HUES48 (cell line): ENCODE measurements at regions not wholly inside any gene's neighbourhood (a gene's known extent, or its start where the extent isn't known, plus 50 kb on each side); places are given as distances from the start of the nearest gene placed in this dataset.

Experiments
- H3K27ac ChIP-seq: one replicate; pipeline ENCODE4 v1.7.0; 2013; ENCODE audit warnings: low read depth, low read length, inconsistent platforms
- H3K27me3 ChIP-seq: 2 replicates; pipeline ENCODE4 v1.6.1; 2013; ENCODE audit warnings: mild to moderate bottlenecking, low read length; ENCODE audit not compliant: control insufficient read depth, insufficient read depth
- H3K36me3 ChIP-seq: 2 replicates; pipeline ENCODE4 v1.6.1; 2013; ENCODE audit warnings: low read length; ENCODE audit not compliant: control insufficient read depth, insufficient read depth
- H3K4me1 ChIP-seq: 2 replicates; pipeline ENCODE4 v1.6.1; 2013; ENCODE audit warnings: mild to moderate bottlenecking, low read length; ENCODE audit not compliant: control insufficient read depth, insufficient read depth
- H3K4me3 ChIP-seq: 2 replicates; pipeline ENCODE4 v1.5.1; 2013; ENCODE audit warnings: mild to moderate bottlenecking, low read depth, low read length
- H3K9ac ChIP-seq: 2 replicates; pipeline ENCODE4 v1.6.1; 2013; ENCODE audit warnings: mild to moderate bottlenecking, low read depth, low read length, moderate library complexity
- H3K9me3 ChIP-seq: 2 replicates; pipeline ENCODE4 v1.6.1; 2013; ENCODE audit warnings: low read length; ENCODE audit not compliant: control insufficient read depth, insufficient read depth

- Histone ChIP-seq H3K9me3 (peaks cover 4% of the 10 kb centered on the region), H3K4me1 (no peaks in the 10 kb centered on the region), H3K27me3 (no peaks in the 10 kb centered on the region), H3K4me3 (no peak overlapping the region), H3K9ac (no peak overlapping the region), H3K36me3 (no peaks in the 10 kb centered on the region), H3K27ac (no peak overlapping the region)
These were observed 247.0 kb upstream of the SESN3 start for GRCh38 chr11:95478003-95478402.

DNA sequence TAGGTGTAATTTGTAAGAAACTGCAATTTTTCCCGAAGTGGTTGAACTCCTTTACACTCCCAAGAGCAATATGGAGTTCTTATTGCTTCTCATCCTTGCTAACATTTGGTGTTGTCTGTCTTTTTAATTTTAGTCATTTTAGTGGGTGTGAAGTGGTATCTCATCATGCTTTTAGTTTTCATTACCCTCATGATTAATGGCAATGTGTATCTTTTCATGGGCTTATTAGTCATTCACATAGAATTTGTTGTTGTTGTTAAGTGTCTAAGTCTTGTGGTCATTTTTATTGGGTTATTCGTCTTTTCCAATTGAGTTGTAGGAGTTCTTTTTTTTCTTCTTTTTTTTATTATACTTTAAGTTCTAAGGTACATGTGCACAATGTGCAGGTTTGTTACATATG, 238.3 kb upstream of the SESN3 start:
- Histone ChIP-seq H3K9ac (no peak overlapping the region), H3K27me3 (no peaks in the 10 kb centered on the region), H3K4me3 (no peak overlapping the region), H3K4me1 (no peaks in the 10 kb centered on the region), H3K27ac (no peak overlapping the region), H3K9me3 (no peaks in the 10 kb centered on the region), H3K36me3 (no peaks in the 10 kb centered on the region)

DNA sequence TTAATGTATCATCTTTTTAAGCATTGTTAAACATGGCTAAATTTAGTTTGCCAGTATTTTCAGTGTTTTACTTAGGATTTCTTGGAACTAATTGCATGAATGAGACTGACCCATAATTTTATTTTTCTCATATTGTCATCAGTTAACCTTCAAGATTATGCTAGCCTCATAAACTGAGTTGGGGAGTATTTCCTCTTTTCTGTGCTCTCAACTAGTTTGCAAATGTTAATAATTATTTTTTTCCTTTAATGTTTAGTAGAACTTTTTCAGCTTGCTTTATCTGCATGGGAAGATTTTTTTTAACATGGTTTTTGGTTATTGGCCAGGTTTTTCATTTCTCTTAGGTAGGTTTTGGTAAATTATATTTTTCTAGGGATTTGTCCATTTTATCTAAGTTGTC, 235.4 kb upstream of the SESN3 start:
- Histone ChIP-seq H3K9me3 (no peaks in the 10 kb centered on the region), H3K9ac (no peak overlapping the region), H3K27me3 (no peaks in the 10 kb centered on the region), H3K4me1 (no peaks in the 10 kb centered on the region), H3K4me3 (no peak overlapping the region), H3K27ac (no peak overlapping the region), H3K36me3 (no peaks in the 10 kb centered on the region)

GRCh38 chr11:95465887-95466286, 234.9 kb upstream of the SESN3 start:
- Histone ChIP-seq H3K4me3 (no peak overlapping the region), H3K27ac (no peak overlapping the region), H3K36me3 (no peaks in the 10 kb centered on the region), H3K9me3 (no peaks in the 10 kb centered on the region), H3K9ac (0 out of 2 replicates have a peak overlapping the region, but pooled peaks have one; percentile 16), H3K27me3 (no peaks in the 10 kb centered on the region), H3K4me1 (no peaks in the 10 kb centered on the region)

GRCh38 chr11:95461858-95462257, 230.9 kb upstream of the SESN3 start:
- no peak overlapping the region for H3K27ac ChIP-seq
- H3K36me3 ChIP-seq: no peaks in the 10 kb centered on the region
- H3K4me1 ChIP-seq: no peaks in the 10 kb centered on the region
- H3K27me3 ChIP-seq: no peaks in the 10 kb centered on the region
- no peak overlapping the region for H3K9ac ChIP-seq
- H3K9me3 ChIP-seq: no peaks in the 10 kb centered on the region
- no peak overlapping the region for H3K4me3 ChIP-seq

DNA sequence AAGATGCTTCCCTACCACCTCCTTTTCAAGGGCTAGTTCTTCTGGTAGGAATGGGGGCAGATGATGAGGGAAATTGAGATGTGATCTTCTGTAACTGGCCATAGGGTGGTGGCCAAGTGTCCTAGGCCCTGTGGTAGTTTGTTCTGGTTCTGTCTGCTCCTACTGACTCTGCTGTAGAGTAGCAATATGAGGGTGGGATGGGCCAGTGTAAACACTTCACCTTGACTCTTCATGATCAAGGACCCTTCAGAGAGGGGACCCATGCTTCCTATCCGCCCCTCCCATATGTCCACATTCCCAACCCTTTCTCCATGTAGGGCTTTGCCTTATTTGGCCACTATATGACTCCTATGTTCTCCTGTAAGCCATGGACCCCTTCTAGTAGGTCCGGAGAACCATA, 230.3 kb upstream of the SESN3 start:
- H3K9ac ChIP-seq: no peak overlapping the region

GRCh38 chr11:95459291-95460042, 228.5 kb upstream of the SESN3 start:
- H3K4me1 ChIP-seq: no peaks in the 10 kb centered on the region
- no peaks in the 10 kb centered on the region for H3K9me3 ChIP-seq
- no peak overlapping the region for H3K4me3 ChIP-seq
- no peak overlapping the region for H3K27ac ChIP-seq
- H3K36me3 ChIP-seq: no peaks in the 10 kb centered on the region
- H3K9ac ChIP-seq: no peak overlapping the region
- no peaks in the 10 kb centered on the region for H3K27me3 ChIP-seq

More for the DNA sequence above, 230.3 kb upstream of the SESN3 start:
- H3K4me3 ChIP-seq: no peak overlapping the region
- H3K27me3 ChIP-seq: no peaks in the 10 kb centered on the region
- no peaks in the 10 kb centered on the region for H3K4me1 ChIP-seq
- H3K36me3 ChIP-seq: no peaks in the 10 kb centered on the region
- H3K27ac ChIP-seq: no peak overlapping the region
- no peaks in the 10 kb centered on the region for H3K9me3 ChIP-seq

DNA sequence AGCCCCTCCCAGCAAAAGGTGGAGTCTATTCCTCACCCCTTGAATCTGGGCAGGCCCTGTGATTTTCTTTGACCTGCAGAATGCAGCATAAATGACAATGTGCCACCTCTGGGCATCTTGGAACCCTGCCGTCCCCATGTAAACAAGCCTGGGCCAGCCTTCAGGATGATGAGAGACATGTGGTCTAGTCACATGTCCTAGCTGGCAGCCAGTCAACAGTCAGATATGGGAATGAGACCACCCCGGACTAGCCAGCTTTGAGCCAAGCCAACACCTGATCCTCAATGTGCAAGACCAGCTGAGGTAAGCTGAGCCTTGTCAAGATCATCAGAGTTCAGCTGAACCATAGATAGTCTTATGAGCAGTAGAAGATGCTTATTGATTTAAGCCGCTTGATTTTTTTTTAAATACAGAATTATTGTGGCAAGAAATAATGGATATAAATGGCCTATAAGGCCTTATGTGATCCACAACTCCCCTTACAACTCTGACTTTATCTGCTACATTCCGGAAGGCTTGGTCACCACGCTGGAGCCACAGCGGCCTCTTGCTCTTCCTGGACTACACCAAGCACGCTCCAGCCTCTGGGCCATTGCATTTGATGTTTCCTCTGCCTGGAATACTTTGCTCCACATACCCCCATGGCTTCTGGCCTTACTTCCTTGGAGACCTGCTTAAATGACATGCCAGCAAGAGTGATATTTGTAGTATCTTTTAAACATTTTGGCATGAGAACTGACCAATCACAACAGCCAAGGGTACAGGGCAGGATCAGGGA, 225.9 kb upstream of the SESN3 start:
- Histone ChIP-seq H3K4me1 (no peaks in the 10 kb centered on the region), H3K9ac (no peak overlapping the region), H3K36me3 (no peaks in the 10 kb centered on the region), H3K27me3 (no peaks in the 10 kb centered on the region), H3K4me3 (no peak overlapping the region), H3K9me3 (no peaks in the 10 kb centered on the region), H3K27ac (no peak overlapping the region)

DNA sequence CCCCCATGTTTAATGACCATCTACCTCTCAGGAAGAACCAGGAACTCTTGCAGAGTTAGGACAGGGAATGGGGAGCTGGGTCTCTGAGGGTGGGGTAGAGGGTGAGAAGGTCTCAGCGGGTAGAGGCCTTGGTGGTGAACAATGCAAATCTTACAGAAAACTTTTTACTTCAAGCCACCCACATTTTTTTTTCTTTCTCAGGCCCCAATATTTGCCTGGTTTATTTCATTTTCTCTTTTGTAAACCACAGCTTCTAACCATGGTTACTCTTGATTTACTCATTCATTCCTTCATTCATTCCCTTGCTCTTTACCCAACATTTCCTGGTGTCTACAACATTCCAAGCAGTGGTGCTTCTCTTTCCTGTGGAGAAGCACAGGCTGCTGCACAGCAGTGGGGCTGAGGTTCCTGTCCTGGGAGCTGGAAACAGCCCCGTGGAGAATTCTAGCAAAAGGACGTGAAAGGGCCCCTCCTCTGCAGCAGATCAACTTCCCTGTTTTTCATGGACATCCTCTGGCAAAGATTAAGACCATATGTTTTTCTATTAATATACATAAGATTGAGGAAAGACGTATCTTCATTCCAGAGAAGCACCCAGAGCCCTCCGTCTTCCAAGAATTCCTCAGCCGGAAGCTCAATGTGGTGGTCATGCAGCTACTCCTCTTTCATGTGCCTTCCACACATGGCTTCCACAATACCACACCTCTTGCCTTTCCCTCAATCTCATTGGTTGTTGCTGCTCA, 224.4 kb upstream of the SESN3 start:
- no peak overlapping the region for H3K4me3 ChIP-seq
- H3K36me3 ChIP-seq: no peaks in the 10 kb centered on the region
- no peaks in the 10 kb centered on the region for H3K27me3 ChIP-seq
- no peak overlapping the region for H3K27ac ChIP-seq
- H3K4me1 ChIP-seq: no peaks in the 10 kb centered on the region
- H3K9me3 ChIP-seq: no peaks in the 10 kb centered on the region
- H3K9ac ChIP-seq: no peak overlapping the region

DNA sequence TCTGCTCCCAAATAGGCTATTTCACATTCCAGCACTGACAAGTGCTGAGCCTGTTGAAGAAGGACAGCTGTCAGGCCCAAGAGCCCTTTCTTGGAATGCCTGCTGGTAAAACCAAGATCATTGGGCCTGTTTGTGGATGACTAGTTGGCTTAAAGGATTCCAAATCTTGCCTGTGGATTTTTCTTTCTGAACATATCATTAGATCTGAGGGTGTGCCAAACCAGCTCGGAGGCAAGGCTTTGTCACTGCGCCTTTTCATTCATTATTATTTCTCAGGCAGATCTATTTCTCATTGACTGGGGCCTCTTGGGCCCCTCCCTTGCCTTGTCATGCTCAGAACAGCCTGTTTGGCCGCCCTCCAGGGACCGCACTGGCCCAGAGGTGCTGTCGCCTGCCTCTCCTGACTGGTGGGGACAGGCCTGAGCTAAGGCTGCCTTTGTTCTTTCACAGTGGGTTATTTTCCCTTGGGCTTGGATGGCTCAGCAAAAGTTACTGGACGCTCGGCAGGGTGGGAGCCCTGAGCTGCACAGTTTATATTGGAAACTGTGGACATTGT, 222.7 kb upstream of the SESN3 start:
- no peaks in the 10 kb centered on the region for H3K27me3 ChIP-seq
- no peak overlapping the region for H3K4me3 ChIP-seq
- H3K36me3 ChIP-seq: no peaks in the 10 kb centered on the region
- H3K27ac ChIP-seq: no peak overlapping the region
- H3K9ac ChIP-seq: no peak overlapping the region
- no peaks in the 10 kb centered on the region for H3K9me3 ChIP-seq
- no peaks in the 10 kb centered on the region for H3K4me1 ChIP-seq
